HEK293 (cell line): ENCODE measurements at regions not wholly inside any gene's neighbourhood (a gene's known extent, or its start where the extent isn't known, plus 50 kb on each side); places are given as distances from the start of the nearest gene placed in this dataset.

Source experiments
- CTCF ChIA-PET: fragments of 350-600 bp; formaldehyde crosslinking; extraction: SDS; loops from one replicate; lab custom pipeline; 2021; ENCODE audit warnings: antibody characterized with exemption; lab: Yijun Ruan, JAX
- POLR2A ChIA-PET: fragments of 300-600 bp; formaldehyde crosslinking; extraction: SDS; loops from one replicate; lab custom pipeline; 2020; ENCODE audit warnings: antibody characterized with exemption, inconsistent platforms; lab: Yijun Ruan, JAX
- H3K27ac ChIP-seq: fragments of 200-500 bp; sonication (Bioruptor generic); 2 replicates; pipeline ENCODE4 v1.5.1; 2014; ENCODE audit warnings: low read depth, low read length, control low read depth, inconsistent platforms; ENCODE audit errors: extremely low read depth
- H3K36me3 ChIP-seq, 2 experiments: fragments of 200-500 bp in 1 of 2; sonication (Bioruptor generic) in 1 of 2; 1 replicate in 1 of 2; 2 replicates in 1 of 2; pipeline ENCODE4 v1.5.1; 2014 to 2017; ENCODE audit warnings: inconsistent platforms in 2 of 2, low read length in 2 of 2; ENCODE audit not compliant: control insufficient read depth in 2 of 2, insufficient read depth in 1 of 2
- H3K4me1 ChIP-seq: fragments of 200-500 bp; sonication (Bioruptor generic); 2 replicates; pipeline ENCODE4 v1.5.1; 2014; ENCODE audit warnings: mild to moderate bottlenecking, low read length, inconsistent platforms; ENCODE audit not compliant: control insufficient read depth, insufficient read depth
- H3K4me3 ChIP-seq: 2 replicates; pipeline ENCODE4 v1.5.1; 2011; ENCODE audit warnings: low read depth, mild to moderate bottlenecking, control low read depth, low read length, moderate library complexity
- H3K9me3 ChIP-seq: fragments of 200-500 bp; sonication (Bioruptor generic); 2 replicates; pipeline ENCODE4 v1.5.1; 2014; ENCODE audit warnings: low read depth, low read length, inconsistent platforms; ENCODE audit not compliant: control insufficient read depth, insufficient read depth
- ATF2 ChIP-seq: fragments of 450-650 bp; formaldehyde crosslinking; IDR thresholded peaks from 2 replicates; pipeline ENCODE4 v1.5.1; 2016; ENCODE audit warnings: missing biosample characterization, missing genetic modification characterization, low read depth
- GFI1B ChIP-seq: fragments of 450-650 bp; formaldehyde crosslinking; IDR thresholded peaks from 2 replicates; pipeline ENCODE4 v1.5.1; 2016; ENCODE audit warnings: missing biosample characterization, missing genetic modification characterization
- HIC1 ChIP-seq: fragments of 450-650 bp; formaldehyde crosslinking; IDR thresholded peaks from 2 replicates; pipeline ENCODE4 v1.5.1; 2016; ENCODE audit warnings: missing biosample characterization, missing genetic modification characterization
- REST ChIP-seq: fragments of 450-650 bp; formaldehyde crosslinking; IDR thresholded peaks from 2 replicates; pipeline ENCODE4 v1.5.1; 2016; ENCODE audit warnings: missing biosample characterization, missing genetic modification characterization
- ZBTB10 ChIP-seq: fragments of 450-650 bp; formaldehyde crosslinking; IDR thresholded peaks from 2 replicates; pipeline ENCODE4 v1.5.1; 2016; ENCODE audit warnings: missing biosample characterization, missing genetic modification characterization
- ZFP69B ChIP-seq: fragments of 450-650 bp; formaldehyde crosslinking; IDR thresholded peaks from 2 replicates; pipeline ENCODE4 v1.5.1; 2016; ENCODE audit warnings: missing biosample characterization, missing genetic modification characterization
- ZNF174 ChIP-seq: fragments of 450-650 bp; formaldehyde crosslinking; IDR thresholded peaks from 2 replicates; pipeline ENCODE4 v1.5.0; 2017; ENCODE audit warnings: missing biosample characterization, mild to moderate bottlenecking, missing genetic modification characterization
- ZNF280D ChIP-seq: fragments of 450-650 bp; formaldehyde crosslinking; IDR thresholded peaks from 2 replicates; pipeline ENCODE4 v1.5.1; 2016; ENCODE audit warnings: missing biosample characterization, missing genetic modification characterization
- ZNF311 ChIP-seq: fragments of 450-650 bp; formaldehyde crosslinking; IDR thresholded peaks from 2 replicates; pipeline ENCODE4 v1.5.1; 2017; ENCODE audit warnings: missing biosample characterization, missing genetic modification characterization, borderline replicate concordance
- ZNF521 ChIP-seq: fragments of 450-650 bp; formaldehyde crosslinking; IDR thresholded peaks from 2 replicates; pipeline ENCODE4 v1.5.1; 2017; ENCODE audit warnings: missing biosample characterization, mild to moderate bottlenecking, missing genetic modification characterization
- ZNF544 ChIP-seq: fragments of 450-650 bp; formaldehyde crosslinking; IDR thresholded peaks from 2 replicates; pipeline ENCODE4 v1.5.0; 2017; ENCODE audit warnings: missing biosample characterization, missing genetic modification characterization
- ZNF580 ChIP-seq: fragments of 450-650 bp; formaldehyde crosslinking; IDR thresholded peaks from 2 replicates; pipeline ENCODE4 v1.5.1; 2016; ENCODE audit warnings: missing biosample characterization, missing genetic modification characterization
- ZNF624 ChIP-seq: fragments of 450-650 bp; formaldehyde crosslinking; IDR thresholded peaks from 2 replicates; pipeline ENCODE4 v1.5.1; 2017; ENCODE audit warnings: missing biosample characterization, missing genetic modification characterization
- ZNF639 ChIP-seq: fragments of 450-650 bp; formaldehyde crosslinking; IDR thresholded peaks from 2 replicates; pipeline ENCODE4 v1.5.1; 2016; ENCODE audit warnings: missing biosample characterization, missing genetic modification characterization
- ZNF837 ChIP-seq: fragments of 450-650 bp; formaldehyde crosslinking; IDR thresholded peaks from 2 replicates; pipeline ENCODE4 v1.5.1; 2016; ENCODE audit warnings: missing biosample characterization, missing genetic modification characterization

GRCh38 chr17:15081008-15081407 is 184.1 kb downstream of the PMP22 start (continued):
- TF ChIP-seq ZNF521 (tag by site-specific recombination): no peak

GRCh38 chr17:15078570-15078969 is 186.6 kb downstream of the PMP22 start:
- no peak overlapping the region for H3K4me3 ChIP-seq
- H3K9me3 ChIP-seq: no peaks in the 10 kb centered on the region
- POLR2A ChIA-PET: no interaction called here
- H3K4me1 ChIP-seq: no peaks in the 10 kb centered on the region
- no peak overlapping the region for H3K27ac ChIP-seq
- TF ChIP-seq ATF2 (tag by site-specific recombination) (no peak), ZNF639 (no peak), GFI1B (tag by site-specific recombination) (no peak), REST (tag by site-specific recombination) (no peak), ZNF280D (tag by site-specific recombination) (no peak), ZNF837 (tag by site-specific recombination) (no peak), HIC1 (tag by site-specific recombination) (no peak), ZNF174 (tag by site-specific recombination) (no peak), ZNF580 (tag by site-specific recombination) (no peak), ZNF311 (tag by site-specific recombination) (no peak), ZNF624 (tag by site-specific recombination) (no peak), ZFP69B (no peak), ZBTB10 (tag by site-specific recombination) (no peak), ZNF544 (tag by site-specific recombination) (no peak)
- no peaks in the 10 kb centered on the region for H3K36me3 ChIP-seq
- CTCF ChIA-PET: no interaction called here
